ENCODE measurements at regions not wholly inside any gene's neighbourhood (a gene's known extent, or its start where the extent isn't known, plus 50 kb on each side); places are given as distances from the start of the nearest gene placed in this dataset.
A peak's percentile ranks its signal among the peaks of the same experiment; 100 is the strongest.

DNA sequence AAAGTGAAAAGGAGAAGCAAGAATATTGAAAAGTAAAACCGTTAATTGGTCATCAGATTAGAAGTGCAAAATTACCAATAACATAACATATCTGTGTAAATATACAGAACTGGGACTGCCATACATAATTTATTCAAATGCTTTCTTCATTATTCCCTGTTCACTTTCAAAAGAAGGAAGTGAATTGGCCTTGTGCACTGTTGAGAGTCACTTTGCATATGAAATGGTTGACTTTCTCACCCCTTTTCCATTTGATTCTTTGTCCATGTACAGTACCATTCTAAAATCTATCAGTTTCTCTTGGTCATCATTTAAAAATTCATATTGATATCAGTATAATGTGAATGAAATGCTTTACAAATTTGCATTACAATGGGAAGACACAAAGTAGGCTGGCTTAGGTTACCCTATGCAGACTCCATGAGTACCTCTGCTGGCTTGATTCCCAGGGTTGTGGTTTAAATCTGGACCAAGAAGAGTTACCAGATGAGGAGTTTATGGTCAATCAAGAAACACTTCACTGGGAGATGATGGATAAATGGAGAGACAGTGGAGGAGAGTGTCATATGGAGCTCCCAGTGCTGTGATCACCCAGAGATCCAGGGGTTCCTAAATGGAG, 210.9 kb upstream of the TOPAZ1 start:
- POLR2A ChIA-PET: interaction anchor here (1.5 to 6.6 kb wide), 4 partner anchors 12 to 28 kb away, joined by 4 to 44 read pairs (median 6); no protein-coding TSS in a partner anchor
- H3K79me2 ChIP-seq (ENCODE audit: control insufficient read depth, insufficient read depth, low read length): peaks cover 35% of the 10 kb centered on the region
- SMC1A ChIA-PET (ENCODE audit: uncharacterized antibody, unreplicated experiment): interaction anchor here (0.6 to 9.2 kb wide), 8 partner anchors 13 to 785 kb away, joined by 3 to 89 read pairs (median 4); no protein-coding TSS in a partner anchor
- no peak for FAIRE-seq
- no peaks in the 10 kb centered on the region; a peak in 2 of 4 replicates for H3K36me3 ChIP-seq (ENCODE audit: control insufficient read depth in 2 of 2, insufficient read depth in 2 of 2, low read length in 1 of 2)
- H3K4me1 ChIP-seq (ENCODE audit: control insufficient read depth, insufficient read depth, low read length): peaks cover 34% of the 10 kb centered on the region
- DNase-seq (ENCODE audit: low read depth, low spot score): no peak
- TSS peak; percentile 88 for BruUV-seq (replicated peaks)
- H3K4me2 ChIP-seq (ENCODE audit: control insufficient read depth, insufficient read depth): peak overlapping the region; percentile 80
- no peaks in the 10 kb centered on the region for H4K20me1 ChIP-seq (ENCODE audit: control insufficient read depth, insufficient read depth)
- peak overlapping the region; percentile 90 for H3K27ac ChIP-seq (ENCODE audit: control insufficient read depth, insufficient read depth)
- in situ Hi-C loops (cut with MboI): no loop called here
- 0% methylated on average over 1 of the region's 1 CpG for WGBS (ENCODE audit: insufficient coverage, insufficient replicate concordance, low lambda C conversion rate, missing lambda C conversion rate)
- TF ChIP-seq RUNX3 (IDR thresholded peaks at IDR 0.05; ENCODE audit: low read length) (peak; percentile 44), POU2F2 (IDR thresholded peaks at IDR 0.05; ENCODE audit: borderline replicate concordance, low read depth, low read length) (peak; percentile 51; the same call in 1 of the 3 replicates), NFIC (IDR thresholded peaks at IDR 0.05; ENCODE audit: low read depth, low read length) (peak; percentile 3; the same call in 1 of the 2 replicates), BHLHE40 (IDR thresholded peaks at IDR 0.05; ENCODE audit: borderline replicate concordance in 1 of 2, low read depth in 2 of 2, low read length in 1 of 2) (no peak), POLR2AphosphoS2 (IDR thresholded peaks at IDR 0.05; ENCODE audit: low read depth, low read length) (0 out of 2 replicates have a peak, but pooled peaks have one; percentile 24), SPI1 (IDR thresholded peaks at IDR 0.05; ENCODE audit: borderline replicate concordance, insufficient read depth, low read depth, low read length) (peak; percentile 78), RELA (IDR thresholded peaks at IDR 0.05; ENCODE audit: borderline replicate concordance, partially characterized antibody) (no peak), POLR2AphosphoS5 (IDR thresholded peaks at IDR 0.05; ENCODE audit: low read length) (peak; percentile 49; the same call in 1 of the 2 replicates), RAD51 (IDR thresholded peaks at IDR 0.05) (no peak)
- TF ChIP-seq, protein P1, sequence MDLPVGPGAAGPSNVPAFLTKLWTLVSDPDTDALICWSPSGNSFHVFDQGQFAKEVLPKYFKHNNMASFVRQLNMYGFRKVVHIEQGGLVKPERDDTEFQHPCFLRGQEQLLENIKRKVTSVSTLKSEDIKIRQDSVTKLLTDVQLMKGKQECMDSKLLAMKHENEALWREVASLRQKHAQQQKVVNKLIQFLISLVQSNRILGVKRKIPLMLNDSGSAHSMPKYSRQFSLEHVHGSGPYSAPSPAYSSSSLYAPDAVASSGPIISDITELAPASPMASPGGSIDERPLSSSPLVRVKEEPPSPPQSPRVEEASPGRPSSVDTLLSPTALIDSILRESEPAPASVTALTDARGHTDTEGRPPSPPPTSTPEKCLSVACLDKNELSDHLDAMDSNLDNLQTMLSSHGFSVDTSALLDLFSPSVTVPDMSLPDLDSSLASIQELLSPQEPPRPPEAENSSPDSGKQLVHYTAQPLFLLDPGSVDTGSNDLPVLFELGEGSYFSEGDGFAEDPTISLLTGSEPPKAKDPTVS (IDR thresholded peaks at IDR 0.05; ENCODE audit: low read depth, low read length): no peak
- no peaks in the 10 kb centered on the region for H3K27me3 ChIP-seq (replicated peaks in 1 of 2; ENCODE audit: control insufficient read depth in 2 of 2, insufficient read depth in 2 of 2, low read length in 1 of 2)
- H2AFZ ChIP-seq (ENCODE audit: control insufficient read depth, low read depth, low read length): no peak overlapping the region
- CTCF ChIA-PET: interaction anchor here (3.7 kb wide), 1 partner anchor 12 kb away, joined by 10 read pairs; no protein-coding TSS in a partner anchor
- ATAC-seq: no peak
- intact Hi-C loops (cut with micrococcal nuclease; ENCODE audit: unreplicated experiment): loop anchor here (1.0 kb wide), 1 partner anchor 26 kb away; no protein-coding TSS in a partner anchor
- H3K9ac ChIP-seq (ENCODE audit: control insufficient read depth, insufficient read depth, low read length): no peak overlapping the region; the same call in 1 of the 2 replicates
- peak overlapping the region; percentile 45; the same call in 1 of the 2 replicates for H3K4me3 ChIP-seq
- RAD21 ChIA-PET (ENCODE audit: unreplicated experiment): interaction anchor here (1.0 to 1.8 kb wide), 3 partner anchors 14 to 30 kb away, joined by 5 to 9 read pairs (median 8); no protein-coding TSS in a partner anchor
- H3K9me3 ChIP-seq (replicated peaks; ENCODE audit: control insufficient read depth, insufficient read depth, low read length): no peaks in the 10 kb centered on the region; the same call in 2 of the 3 replicates
